Keratinocyte (primary cell): ENCODE measurements at regions not wholly inside any gene's neighbourhood (a gene's known extent, or its start where the extent isn't known, plus 50 kb on each side); places are given as distances from the start of the nearest gene placed in this dataset.

ENCODE experiments used
- DNase-seq: peaks from one replicate; pipeline ENCODE4 v3.0.0-alpha.2; 2011; ENCODE audit warnings: low read depth, missing footprints, low spot score
- FAIRE-seq: peaks from 2 replicates; lab custom pipeline; 2011; peaks lifted over from hg19 to GRCh38; lab: Jason Lieb, UNC
- H2AFZ ChIP-seq: 2 replicates; pipeline ENCODE4 v1.6.0; 2012; ENCODE audit warnings: low read length, control low read depth, inconsistent platforms; ENCODE audit not compliant: control insufficient read depth
- H3K27ac ChIP-seq: 2 replicates; pipeline ENCODE4 v1.5.1; 2011; ENCODE audit warnings: low read length; ENCODE audit not compliant: control insufficient read depth, insufficient read depth
- H3K27me3 ChIP-seq: 3 replicates; pipeline ENCODE4 v1.6.0; 2011; ENCODE audit warnings: low read length; ENCODE audit not compliant: control insufficient read depth, insufficient read depth; ENCODE audit errors: extremely low read depth
- H3K36me3 ChIP-seq, 2 experiments: 2 replicates in 1 of 2; 3 replicates in 1 of 2; pipeline ENCODE4 v1.5.1; 2011; ENCODE audit warnings: low read length in 2 of 2, mild to moderate bottlenecking in 1 of 2; ENCODE audit not compliant: control insufficient read depth in 2 of 2, insufficient read depth in 2 of 2; ENCODE audit errors: extremely low read depth in 1 of 2
- H3K4me1 ChIP-seq: 3 replicates; pipeline ENCODE4 v1.5.1; 2011; ENCODE audit warnings: low read length; ENCODE audit not compliant: control insufficient read depth, insufficient read depth; ENCODE audit errors: extremely low read depth
- H3K4me2 ChIP-seq: 3 replicates; pipeline ENCODE4 v1.6.0; 2011; ENCODE audit warnings: low read depth, low read length; ENCODE audit not compliant: control insufficient read depth, insufficient read depth; ENCODE audit errors: extremely low read depth
- H3K4me3 ChIP-seq, 3 experiments: fragments of 200-600 bp in 1 of 3; sonication (generic) in 1 of 3; 2 replicates in 2 of 3; 3 replicates in 1 of 3; pipeline ENCODE4 v1.5.1; 2011 to 2016; ENCODE audit warnings: low read length in 3 of 3, mild to moderate bottlenecking in 3 of 3, control low read depth in 2 of 3, inconsistent platforms in 1 of 3, low read depth in 1 of 3, mixed read lengths in 1 of 3, mixed run types in 1 of 3, moderate library complexity in 1 of 3; ENCODE audit not compliant: control insufficient read depth in 2 of 3, insufficient read depth in 2 of 3; ENCODE audit errors: extremely low read depth in 1 of 3
- H3K79me2 ChIP-seq: 2 replicates; pipeline ENCODE4 v1.6.0; 2012; ENCODE audit warnings: low read length; ENCODE audit not compliant: control insufficient read depth, insufficient read depth
- H3K9ac ChIP-seq: 3 replicates; pipeline ENCODE4 v1.6.0; 2011; ENCODE audit warnings: low read length; ENCODE audit not compliant: control insufficient read depth, insufficient read depth; ENCODE audit errors: extremely low read depth
- H3K9me1 ChIP-seq: 3 replicates; pipeline ENCODE4 v1.6.0; 2011; ENCODE audit warnings: low read length; ENCODE audit not compliant: control insufficient read depth, insufficient read depth; ENCODE audit errors: extremely low read depth
- H3K9me3 ChIP-seq: 2 replicates; pipeline ENCODE4 v1.5.1; 2012; ENCODE audit warnings: low read depth, low read length; ENCODE audit not compliant: control insufficient read depth
- H4K20me1 ChIP-seq: 3 replicates; pipeline ENCODE4 v1.6.0; 2011; ENCODE audit warnings: low read length; ENCODE audit not compliant: control insufficient read depth, insufficient read depth; ENCODE audit errors: extremely low read depth
- CTCF ChIP-seq, 3 experiments: IDR thresholded peaks in 1 of 3; conservative IDR thresholded peaks in 1 of 3; optimal IDR thresholded peaks in 1 of 3; 2 replicates in 2 of 3; 3 replicates in 1 of 3; pipeline versions ENCODE3 to v1.5.1; 2011; ENCODE audit warnings: low read length in 3 of 3, mild to moderate bottlenecking in 3 of 3, moderate library complexity in 2 of 3, control low read depth in 1 of 3, inconsistent platforms in 1 of 3; ENCODE audit not compliant: insufficient read depth in 2 of 3; ENCODE audit errors: extremely low read depth in 1 of 3
- EZH2 ChIP-seq: IDR thresholded peaks from one replicate; pipeline ENCODE4 v1.6.1; 2012; ENCODE audit warnings: inconsistent platforms, mild to moderate bottlenecking, low read length, moderate library complexity
- dilution Hi-C: fragments of 300-500 bp; cut with MboI; formaldehyde crosslinking; loops from one replicate; pipeline ENCODE4 v1.7.0; 2020; ENCODE audit warnings: low sequenced_read_pairs; ENCODE audit not compliant: extremely low pct_ligation_motif_present

GRCh38 chr2:22194218-22194617 is 1070.5 kb downstream of the TDRD15 start:
- Histone ChIP-seq H3K4me2 (no peak overlapping the region), H3K9ac (no peak overlapping the region), H2AFZ (no peak overlapping the region), H3K4me3 (no peak overlapping the region), H3K79me2 (no peaks in the 10 kb centered on the region), H3K9me3 (no peaks in the 10 kb centered on the region), H3K4me1 (no peaks in the 10 kb centered on the region), H3K27ac (no peak overlapping the region), H4K20me1 (no peaks in the 10 kb centered on the region), H3K36me3 (no peaks in the 10 kb centered on the region), H3K9me1 (no peaks in the 10 kb centered on the region), H3K27me3 (no peaks in the 10 kb centered on the region)
- dilution Hi-C loops, result no loop called here
- TF ChIP-seq CTCF (optimal IDR thresholded peaks at IDR 0.05 in 1 of 3, IDR thresholded peaks at IDR 0.05 in 1 of 3, conservative IDR thresholded peaks at IDR 0.05 in 1 of 3; ENCODE audit: extremely low read depth in 1 of 3, insufficient read depth in 2 of 3, low read length in 3 of 3), result no peak
- no peak for TF ChIP-seq EZH2
- no peak for FAIRE-seq
- DNase-seq, result no peak

GRCh38 chr2:22196806-22197205 is 1073.0 kb downstream of the TDRD15 start:
- Histone ChIP-seq H3K9ac (no peak overlapping the region), H3K4me2 (no peak overlapping the region), H2AFZ (no peak overlapping the region), H3K9me1 (no peaks in the 10 kb centered on the region), H3K79me2 (no peaks in the 10 kb centered on the region), H3K36me3 (no peaks in the 10 kb centered on the region), H3K27ac (no peak overlapping the region), H3K4me1 (no peaks in the 10 kb centered on the region), H3K9me3 (no peaks in the 10 kb centered on the region), H4K20me1 (no peaks in the 10 kb centered on the region), H3K27me3 (no peaks in the 10 kb centered on the region), H3K4me3 (no peak overlapping the region)
- FAIRE-seq (no peak), DNase-seq (no peak)
- dilution Hi-C loops, result no loop called here
- TF ChIP-seq CTCF (optimal IDR thresholded peaks at IDR 0.05 in 1 of 3, IDR thresholded peaks at IDR 0.05 in 1 of 3, conservative IDR thresholded peaks at IDR 0.05 in 1 of 3; ENCODE audit: extremely low read depth in 1 of 3, insufficient read depth in 2 of 3, low read length in 3 of 3) (no peak), EZH2 (no peak)
